Mucosa of descending colon (tissue), 3 donors: ENCODE measurements at regions not wholly inside any gene's neighbourhood (a gene's known extent, or its start where the extent isn't known, plus 50 kb on each side); places are given as distances from the start of the nearest gene placed in this dataset.

ENCODE experiments used
- ATAC-seq: fragments of 200-7000 bp; cut with Tn5 transposase; one replicate; pipeline ENCODE4 v1.9.1; 2020; ENCODE audit warnings: mild to moderate bottlenecking, moderate library complexity
- DNase-seq, 3 donors: peaks; one replicate each; pipeline ENCODE4 v3.0.0-alpha.2; 2020
- H3K36me3 ChIP-seq: fragments of 200-600 bp; one replicate; pipeline ENCODE4 v1.8.0; 2021; ENCODE audit warnings: low read depth, mild to moderate bottlenecking
- H3K4me1 ChIP-seq: fragments of 200-600 bp; one replicate; pipeline ENCODE4 v1.8.0; 2021; ENCODE audit warnings: low read depth, mild to moderate bottlenecking
- H3K4me3 ChIP-seq: fragments of 200-600 bp; one replicate; pipeline ENCODE4 v1.8.0; 2021; ENCODE audit warnings: mild to moderate bottlenecking
- H3K9me3 ChIP-seq: fragments of 200-600 bp; one replicate; pipeline ENCODE4 v1.8.0; 2021; ENCODE audit warnings: mild to moderate bottlenecking
- intact Hi-C, 2 donors: fragments of 100-400 bp; cut with DNase I in 1 of 2; cut with micrococcal nuclease in 1 of 2; formaldehyde crosslinking; loops; one replicate each; pipeline versions ENCODE4 v1.11.0 to v1.11.1; 2022; cut with DNase I, micrococcal nuclease
- TF ChIP-seq, protein P1 (sequence below): fragments of 200-600 bp; IDR thresholded peaks from one replicate; pipeline ENCODE4 v1.8.0; 2022; ENCODE audit warnings: antibody characterized with exemption, mild to moderate bottlenecking
- donor health status: DM: no; HTN: no; CAD: no; lungs with moderate emphysema.
- donor health status: DM: no; HTN: no; CAD: no.
- donor health status: DM: no; HTN: yes; CAD: no.

DNA sequence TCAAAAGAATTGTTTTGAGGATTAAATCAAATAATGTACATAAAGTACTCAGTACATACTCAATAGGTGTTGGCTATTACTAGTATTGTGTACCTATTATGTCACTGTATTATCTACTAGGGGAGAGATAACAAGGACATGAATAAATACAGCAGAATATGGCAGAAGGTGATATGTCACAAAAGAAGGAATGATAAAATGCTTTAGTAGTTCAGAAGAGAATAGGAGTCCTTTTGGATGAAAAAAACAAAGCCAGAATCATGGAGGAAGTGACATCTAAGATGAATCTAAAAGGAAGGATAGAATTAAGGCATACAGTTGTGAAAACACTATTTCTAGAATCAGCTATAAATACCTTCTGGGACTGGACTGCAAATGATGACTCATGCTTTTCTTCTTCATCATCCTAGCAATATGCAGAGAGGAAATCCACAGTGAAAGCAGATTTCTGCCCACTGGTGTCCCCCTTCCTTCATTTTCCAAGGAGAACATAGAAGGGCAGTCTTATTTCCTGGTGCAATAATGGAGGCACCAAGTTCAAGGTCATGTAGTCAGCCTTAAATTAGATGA lies 98.7 kb downstream of the GLUD2 start:
- Histone ChIP-seq H3K9me3 (no peaks in the 10 kb centered on the region), H3K4me1 (no peaks in the 10 kb centered on the region), H3K4me3 (no peak overlapping the region), H3K36me3 (no peaks in the 10 kb centered on the region)
- DNase-seq = no peak
- no peak for ATAC-seq
- intact Hi-C loops = no loop called here
- TF ChIP-seq, protein P1, sequence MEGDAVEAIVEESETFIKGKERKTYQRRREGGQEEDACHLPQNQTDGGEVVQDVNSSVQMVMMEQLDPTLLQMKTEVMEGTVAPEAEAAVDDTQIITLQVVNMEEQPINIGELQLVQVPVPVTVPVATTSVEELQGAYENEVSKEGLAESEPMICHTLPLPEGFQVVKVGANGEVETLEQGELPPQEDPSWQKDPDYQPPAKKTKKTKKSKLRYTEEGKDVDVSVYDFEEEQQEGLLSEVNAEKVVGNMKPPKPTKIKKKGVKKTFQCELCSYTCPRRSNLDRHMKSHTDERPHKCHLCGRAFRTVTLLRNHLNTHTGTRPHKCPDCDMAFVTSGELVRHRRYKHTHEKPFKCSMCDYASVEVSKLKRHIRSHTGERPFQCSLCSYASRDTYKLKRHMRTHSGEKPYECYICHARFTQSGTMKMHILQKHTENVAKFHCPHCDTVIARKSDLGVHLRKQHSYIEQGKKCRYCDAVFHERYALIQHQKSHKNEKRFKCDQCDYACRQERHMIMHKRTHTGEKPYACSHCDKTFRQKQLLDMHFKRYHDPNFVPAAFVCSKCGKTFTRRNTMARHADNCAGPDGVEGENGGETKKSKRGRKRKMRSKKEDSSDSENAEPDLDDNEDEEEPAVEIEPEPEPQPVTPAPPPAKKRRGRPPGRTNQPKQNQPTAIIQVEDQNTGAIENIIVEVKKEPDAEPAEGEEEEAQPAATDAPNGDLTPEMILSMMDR = no peak

DNA sequence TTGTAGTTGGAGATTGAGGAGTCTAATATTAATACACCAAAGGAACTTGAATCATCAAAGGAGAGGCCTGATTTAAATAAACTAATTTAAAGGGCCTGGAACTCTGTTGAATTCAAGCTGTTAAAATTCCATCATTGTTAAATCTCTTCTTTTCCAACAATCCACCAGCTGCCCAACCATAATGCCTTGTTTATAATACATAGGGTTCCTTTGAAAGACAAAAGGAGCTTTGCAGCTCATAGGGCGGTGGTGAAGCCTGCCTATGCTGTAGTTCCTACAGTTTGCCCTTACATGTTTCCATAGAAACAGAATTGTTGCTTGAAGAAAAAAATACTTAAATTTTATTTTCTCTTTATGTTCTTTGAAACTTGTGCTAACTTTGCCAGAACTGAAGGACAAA lies 102.8 kb downstream of the GLUD2 start:
- DNase-seq (no peak), ATAC-seq (no peak)
- TF ChIP-seq, protein P1 = no peak
- intact Hi-C loops = no loop called here
- Histone ChIP-seq H3K4me1 (no peaks in the 10 kb centered on the region), H3K4me3 (no peak overlapping the region), H3K9me3 (no peaks in the 10 kb centered on the region), H3K36me3 (no peaks in the 10 kb centered on the region)

DNA sequence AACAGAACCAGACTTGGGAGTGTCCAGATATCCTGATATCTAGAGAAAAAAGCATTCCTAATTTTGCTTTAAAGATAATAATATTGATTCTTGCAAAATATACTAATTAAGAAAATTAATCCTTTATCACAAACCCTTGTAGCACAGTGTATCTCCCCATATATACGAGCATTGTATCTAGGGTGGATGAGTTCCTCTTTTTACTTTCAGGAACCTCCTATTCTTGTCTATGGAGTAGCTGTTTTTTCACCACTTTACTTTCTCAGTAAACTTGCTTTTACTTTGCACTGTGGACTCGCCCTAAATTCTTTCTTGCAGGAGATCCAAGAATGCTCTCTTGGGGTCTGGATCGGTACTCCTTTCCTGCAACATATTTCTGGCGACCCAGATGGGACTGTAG lies 103.9 kb downstream of the GLUD2 start:
- H3K9me3 ChIP-seq = no peaks in the 10 kb centered on the region
- TF ChIP-seq, protein P1 = no peak
- intact Hi-C loops = no loop called here
- H3K4me3 ChIP-seq = no peak overlapping the region
- ATAC-seq (no peak), DNase-seq (no peak)
- no peaks in the 10 kb centered on the region for H3K4me1 ChIP-seq
- H3K36me3 ChIP-seq = no peaks in the 10 kb centered on the region

DNA sequence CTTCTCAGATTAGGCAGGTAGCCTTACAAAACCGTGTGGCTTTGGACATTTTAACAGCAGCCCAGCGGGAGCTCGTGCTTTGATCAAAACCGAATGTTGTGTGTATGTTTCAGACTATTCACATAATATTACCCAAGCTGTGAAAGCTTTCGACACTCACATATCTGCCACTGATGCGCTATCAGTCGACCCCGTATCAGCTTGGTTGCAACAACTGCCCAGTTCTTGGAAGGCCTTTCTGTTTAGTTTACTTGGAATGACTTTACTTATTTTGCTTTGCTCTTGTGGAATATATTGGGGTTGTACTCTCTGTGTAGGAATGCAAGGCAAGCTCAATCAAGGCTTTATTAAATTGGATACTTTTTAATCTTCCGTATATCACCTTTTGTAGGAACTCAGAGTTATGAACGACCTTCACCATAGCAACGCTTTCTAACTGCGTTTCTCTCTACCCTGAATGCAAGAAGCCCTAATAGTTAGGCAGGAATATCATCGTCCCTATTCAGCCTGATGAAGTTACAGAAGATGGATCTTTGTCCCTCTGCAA lies 107.5 kb downstream of the GLUD2 start:
- Histone ChIP-seq H3K9me3 (no peaks in the 10 kb centered on the region), H3K36me3 (no peaks in the 10 kb centered on the region), H3K4me1 (no peaks in the 10 kb centered on the region), H3K4me3 (no peak overlapping the region)
- TF ChIP-seq, protein P1 = no peak
- intact Hi-C loops = no loop called here
- ATAC-seq (no peak), DNase-seq (no peak)

DNA sequence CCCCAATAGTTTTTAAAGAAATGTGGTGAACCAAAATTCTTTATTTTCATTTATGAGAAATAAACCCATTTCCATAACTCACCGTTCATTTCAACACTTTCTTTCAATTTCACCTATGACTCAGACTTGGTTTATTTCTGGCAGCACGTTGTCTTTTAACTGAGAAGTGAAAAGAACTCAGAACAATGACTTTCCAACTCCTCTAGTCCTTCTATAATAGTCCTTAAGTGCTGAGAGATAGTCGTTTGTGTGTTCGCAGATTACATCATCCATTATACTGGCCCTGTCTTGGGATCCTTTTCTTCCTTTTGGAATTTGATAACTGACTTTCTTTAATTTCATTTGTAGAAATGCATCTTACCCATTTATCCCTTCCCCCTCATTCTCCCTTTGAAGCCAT lies 113.6 kb downstream of the GLUD2 start:
- Histone ChIP-seq H3K9me3 (no peaks in the 10 kb centered on the region), H3K36me3 (no peaks in the 10 kb centered on the region), H3K4me3 (no peak overlapping the region), H3K4me1 (no peaks in the 10 kb centered on the region)
- intact Hi-C loops = no loop called here
- DNase-seq = no peak
- ATAC-seq = no peak
- TF ChIP-seq, protein P1 = no peak

DNA sequence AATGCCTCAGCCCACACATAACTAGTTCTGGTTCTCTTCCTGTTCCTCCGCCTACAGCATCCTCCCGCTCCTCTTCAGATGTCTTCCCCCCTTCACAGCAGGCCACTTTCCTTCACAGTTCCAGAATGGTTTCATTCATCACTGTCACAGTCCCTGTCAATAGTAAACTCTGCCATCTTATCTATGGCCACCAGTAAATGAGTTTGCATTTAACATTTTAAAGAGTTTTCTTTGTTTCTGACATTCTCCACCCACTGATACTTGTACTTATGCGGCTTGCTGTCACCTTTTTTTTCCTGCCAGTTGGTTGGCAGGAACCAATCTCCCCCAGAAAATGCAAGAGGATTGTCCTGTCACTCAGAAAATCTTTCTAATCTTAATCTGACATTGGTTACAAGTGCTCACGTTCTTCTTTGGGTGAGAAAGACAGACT lies 114.1 kb downstream of the GLUD2 start:
- TF ChIP-seq, protein P1 = no peak
- intact Hi-C loops = no loop called here
- Histone ChIP-seq H3K4me3 (no peak overlapping the region), H3K36me3 (no peaks in the 10 kb centered on the region), H3K4me1 (no peaks in the 10 kb centered on the region), H3K9me3 (no peaks in the 10 kb centered on the region)
- no peak for ATAC-seq
- no peak for DNase-seq
